ENCODE measurements at regions not wholly inside any gene's neighbourhood (a gene's known extent, or its start where the extent isn't known, plus 50 kb on each side); places are given as distances from the start of the nearest gene placed in this dataset.
A peak's percentile ranks its signal among the peaks of the same experiment; 100 is the strongest.
"Not testable (repeated sequence)": the region's sequence is repeated elsewhere in the genome, so short reads cannot be mapped to it uniquely, and the experiment has no call there.

GRCh38 chr3:195989197-195989920 lies 81.0 kb upstream of the TNK2 start:
- H3K9me3 ChIP-seq (ENCODE audit: control insufficient read depth, low read length); intact Hi-C loops (cut with DNase I); H3K36me3 ChIP-seq (ENCODE audit: control insufficient read depth in 1 of 2, insufficient read depth in 2 of 2, low read length in 1 of 2); H3K4me1 ChIP-seq (ENCODE audit: control insufficient read depth in 1 of 2, insufficient read depth in 2 of 2, low read length in 2 of 2); H3K27me3 ChIP-seq (ENCODE audit: control insufficient read depth in 1 of 2, insufficient read depth in 2 of 2, low read length in 1 of 2); H3K27ac ChIP-seq (ENCODE audit: low read depth in 1 of 2, low read length in 2 of 2): not testable (repeated sequence)
- ATAC-seq (ENCODE audit: low FRiP score): peak; percentile 61
- peak overlapping the region; percentile 26 to 33 for H3K4me3 ChIP-seq (ENCODE audit: low read length in 2 of 2)
- peak; percentile 67 to 85 for DNase-seq
- 0 to 1% methylated on average over 13 to 24 of the region's 46 CpGs for WGBS, 2 donors

GRCh38 chr3:195988764-195989163 lies 80.4 kb upstream of the TNK2 start:
- 67 to 75% methylated on average over 7 of the region's 7 CpGs for WGBS, 2 donors
- H3K27me3 ChIP-seq (ENCODE audit: control insufficient read depth in 1 of 2, insufficient read depth in 2 of 2, low read length in 1 of 2); H3K4me3 ChIP-seq (ENCODE audit: low read length in 2 of 2); ATAC-seq (ENCODE audit: low FRiP score); H3K27ac ChIP-seq (ENCODE audit: low read depth in 1 of 2, low read length in 2 of 2); H3K4me1 ChIP-seq (ENCODE audit: control insufficient read depth in 1 of 2, insufficient read depth in 2 of 2, low read length in 2 of 2); DNase-seq; H3K9me3 ChIP-seq (ENCODE audit: control insufficient read depth, low read length); H3K36me3 ChIP-seq (ENCODE audit: control insufficient read depth in 1 of 2, insufficient read depth in 2 of 2, low read length in 1 of 2); intact Hi-C loops (cut with DNase I): not testable (repeated sequence)

GRCh38 chr3:195987001-195987400 lies 78.7 kb upstream of the TNK2 start:
- H3K9me3 ChIP-seq (ENCODE audit: control insufficient read depth, low read length); H3K27me3 ChIP-seq (ENCODE audit: control insufficient read depth in 1 of 2, insufficient read depth in 2 of 2, low read length in 1 of 2); H3K4me3 ChIP-seq (ENCODE audit: low read length in 2 of 2); H3K4me1 ChIP-seq (ENCODE audit: control insufficient read depth in 1 of 2, insufficient read depth in 2 of 2, low read length in 2 of 2); intact Hi-C loops (cut with DNase I); H3K27ac ChIP-seq (ENCODE audit: low read depth in 1 of 2, low read length in 2 of 2); ATAC-seq (ENCODE audit: low FRiP score); H3K36me3 ChIP-seq (ENCODE audit: control insufficient read depth in 1 of 2, insufficient read depth in 2 of 2, low read length in 1 of 2); DNase-seq: not testable (repeated sequence)
- WGBS, 2 donors: 80 to 84% methylated on average over 5 of the region's 8 CpGs

GRCh38 chr3:195986576-195986975 lies 78.2 kb upstream of the TNK2 start:
- H3K27ac ChIP-seq (ENCODE audit: low read depth in 1 of 2, low read length in 2 of 2); H3K27me3 ChIP-seq (ENCODE audit: control insufficient read depth in 1 of 2, insufficient read depth in 2 of 2, low read length in 1 of 2); ATAC-seq (ENCODE audit: low FRiP score); DNase-seq; H3K4me3 ChIP-seq (ENCODE audit: low read length in 2 of 2); H3K9me3 ChIP-seq (ENCODE audit: control insufficient read depth, low read length); H3K4me1 ChIP-seq (ENCODE audit: control insufficient read depth in 1 of 2, insufficient read depth in 2 of 2, low read length in 2 of 2); H3K36me3 ChIP-seq (ENCODE audit: control insufficient read depth in 1 of 2, insufficient read depth in 2 of 2, low read length in 1 of 2); intact Hi-C loops (cut with DNase I): not testable (repeated sequence)
- 75% methylated on average over 2 of the region's 4 CpGs; no CpG with 5 or more reads in 1 of the 2 donors for WGBS, 2 donors

- 95% methylated on average over 9 of the region's 11 CpGs for WGBS, 2 donors
- H3K27ac ChIP-seq (ENCODE audit: low read depth in 1 of 2, low read length in 2 of 2); H3K4me1 ChIP-seq (ENCODE audit: control insufficient read depth in 1 of 2, insufficient read depth in 2 of 2, low read length in 2 of 2); H3K9me3 ChIP-seq (ENCODE audit: control insufficient read depth, low read length); DNase-seq; ATAC-seq (ENCODE audit: low FRiP score); H3K27me3 ChIP-seq (ENCODE audit: control insufficient read depth in 1 of 2, insufficient read depth in 2 of 2, low read length in 1 of 2); H3K4me3 ChIP-seq (ENCODE audit: low read length in 2 of 2); H3K36me3 ChIP-seq (ENCODE audit: control insufficient read depth in 1 of 2, insufficient read depth in 2 of 2, low read length in 1 of 2); intact Hi-C loops (cut with DNase I): not testable (repeated sequence)
Measured at GRCh38 chr3:195985348-195985920, 77.1 kb upstream of the TNK2 start.

- H3K9me3 ChIP-seq (ENCODE audit: control insufficient read depth, low read length); intact Hi-C loops (cut with DNase I); H3K36me3 ChIP-seq (ENCODE audit: control insufficient read depth in 1 of 2, insufficient read depth in 2 of 2, low read length in 1 of 2); H3K4me3 ChIP-seq (ENCODE audit: low read length in 2 of 2); H3K4me1 ChIP-seq (ENCODE audit: control insufficient read depth in 1 of 2, insufficient read depth in 2 of 2, low read length in 2 of 2); DNase-seq; H3K27me3 ChIP-seq (ENCODE audit: control insufficient read depth in 1 of 2, insufficient read depth in 2 of 2, low read length in 1 of 2); H3K27ac ChIP-seq (ENCODE audit: low read depth in 1 of 2, low read length in 2 of 2); ATAC-seq (ENCODE audit: low FRiP score): not testable (repeated sequence)
- 91 to 94% methylated on average over 12 of the region's 12 CpGs for WGBS, 2 donors
Measured at GRCh38 chr3:195984392-195985030, 76.2 kb upstream of the TNK2 start.

- not testable (repeated sequence) for H3K36me3 ChIP-seq (ENCODE audit: control insufficient read depth in 1 of 2, insufficient read depth in 2 of 2, low read length in 1 of 2)
Measured at GRCh38 chr3:195983880-195984279, 75.5 kb upstream of the TNK2 start.

GRCh38 chr3:195982754-195983153 lies 74.4 kb upstream of the TNK2 start:
- not testable (repeated sequence) for ATAC-seq (ENCODE audit: low FRiP score); DNase-seq; H3K9me3 ChIP-seq (ENCODE audit: control insufficient read depth, low read length)

More at GRCh38 chr3:195983880-195984279, 75.5 kb upstream of the TNK2 start:
- ATAC-seq (ENCODE audit: low FRiP score); DNase-seq; H3K27me3 ChIP-seq (ENCODE audit: control insufficient read depth in 1 of 2, insufficient read depth in 2 of 2, low read length in 1 of 2); H3K9me3 ChIP-seq (ENCODE audit: control insufficient read depth, low read length); H3K27ac ChIP-seq (ENCODE audit: low read depth in 1 of 2, low read length in 2 of 2); intact Hi-C loops (cut with DNase I); H3K4me1 ChIP-seq (ENCODE audit: control insufficient read depth in 1 of 2, insufficient read depth in 2 of 2, low read length in 2 of 2); H3K4me3 ChIP-seq (ENCODE audit: low read length in 2 of 2): not testable (repeated sequence)
- WGBS, 2 donors: 90% methylated on average over 16 of the region's 16 CpGs

GRCh38 chr3:195981778-195982177 lies 73.4 kb upstream of the TNK2 start:
- ATAC-seq (ENCODE audit: low FRiP score); H3K27me3 ChIP-seq (ENCODE audit: control insufficient read depth in 1 of 2, insufficient read depth in 2 of 2, low read length in 1 of 2); H3K4me3 ChIP-seq (ENCODE audit: low read length in 2 of 2); H3K4me1 ChIP-seq (ENCODE audit: control insufficient read depth in 1 of 2, insufficient read depth in 2 of 2, low read length in 2 of 2); intact Hi-C loops (cut with DNase I); H3K27ac ChIP-seq (ENCODE audit: low read depth in 1 of 2, low read length in 2 of 2); H3K9me3 ChIP-seq (ENCODE audit: control insufficient read depth, low read length); H3K36me3 ChIP-seq (ENCODE audit: control insufficient read depth in 1 of 2, insufficient read depth in 2 of 2, low read length in 1 of 2); DNase-seq: not testable (repeated sequence)
- WGBS, 2 donors: 72 to 77% methylated on average over 7 of the region's 7 CpGs

More at GRCh38 chr3:195982754-195983153, 74.4 kb upstream of the TNK2 start:
- intact Hi-C loops (cut with DNase I); H3K36me3 ChIP-seq (ENCODE audit: control insufficient read depth in 1 of 2, insufficient read depth in 2 of 2, low read length in 1 of 2); H3K27me3 ChIP-seq (ENCODE audit: control insufficient read depth in 1 of 2, insufficient read depth in 2 of 2, low read length in 1 of 2); H3K4me1 ChIP-seq (ENCODE audit: control insufficient read depth in 1 of 2, insufficient read depth in 2 of 2, low read length in 2 of 2); H3K4me3 ChIP-seq (ENCODE audit: low read length in 2 of 2); H3K27ac ChIP-seq (ENCODE audit: low read depth in 1 of 2, low read length in 2 of 2): not testable (repeated sequence)
- 92 to 94% methylated on average over 17 of the region's 17 CpGs for WGBS, 2 donors

All from aorta (tissue), 5 donors.